ENCODE measurements at regions not wholly inside any gene's neighbourhood (a gene's known extent, or its start where the extent isn't known, plus 50 kb on each side); places are given as distances from the start of the nearest gene placed in this dataset.
"Not testable (repeated sequence)": the region's sequence is repeated elsewhere in the genome, so short reads cannot be mapped to it uniquely, and the experiment has no call there.

GRCh38 chr6:66605011-66605410 is 898.0 kb upstream of the EYS start:
- no peak for DNase-seq (ENCODE audit: low read depth)

- no peak for DNase-seq (ENCODE audit: low read depth)
These were observed 892.5 kb upstream of the EYS start for GRCh38 chr6:66599541-66599940.

GRCh38 chr6:66578362-66578761 is 871.3 kb upstream of the EYS start:
- DNase-seq (ENCODE audit: low read depth): no peak

GRCh38 chr6:66568271-66568670 is 861.2 kb upstream of the EYS start:
- DNase-seq (ENCODE audit: low read depth): no peak

- DNase-seq (ENCODE audit: low read depth): no peak
These were observed 854.5 kb upstream of the EYS start for GRCh38 chr6:66561479-66561878.

- DNase-seq (ENCODE audit: low read depth): no peak
These were observed 851.2 kb upstream of the EYS start for GRCh38 chr6:66558189-66558588.

GRCh38 chr6:66556936-66557335 is 849.9 kb upstream of the EYS start:
- no peak for DNase-seq (ENCODE audit: low read depth)

GRCh38 chr6:66555082-66555481 is 848.1 kb upstream of the EYS start:
- DNase-seq (ENCODE audit: low read depth): no peak

GRCh38 chr6:66553441-66553840 is 846.4 kb upstream of the EYS start:
- DNase-seq (ENCODE audit: low read depth): no peak

- DNase-seq (ENCODE audit: low read depth): no peak
These were observed 831.6 kb upstream of the EYS start for GRCh38 chr6:66538551-66539135.

- no peak for DNase-seq (ENCODE audit: low read depth)
These were observed 826.9 kb upstream of the EYS start for GRCh38 chr6:66533921-66534404.

- no peak for DNase-seq (ENCODE audit: low read depth)
These were observed 819.0 kb upstream of the EYS start for GRCh38 chr6:66526061-66526460.

- DNase-seq (ENCODE audit: low read depth): no peak
These were observed 815.8 kb upstream of the EYS start for GRCh38 chr6:66522864-66523263.

- DNase-seq (ENCODE audit: low read depth): no peak
These were observed 809.4 kb upstream of the EYS start for GRCh38 chr6:66516377-66516776.

GRCh38 chr6:66508433-66508832 is 801.4 kb upstream of the EYS start:
- peak; percentile 8 for DNase-seq (ENCODE audit: low read depth)

GRCh38 chr6:66499851-66500250 is 792.8 kb upstream of the EYS start:
- no peak for DNase-seq (ENCODE audit: low read depth)

GRCh38 chr6:66496659-66497058 is 789.6 kb upstream of the EYS start:
- DNase-seq (ENCODE audit: low read depth): no peak

- DNase-seq (ENCODE audit: low read depth): not testable (repeated sequence)
These were observed 787.6 kb upstream of the EYS start for GRCh38 chr6:66494643-66495042.

- DNase-seq (ENCODE audit: low read depth): no peak
These were observed 782.4 kb upstream of the EYS start for GRCh38 chr6:66489269-66489987.

- DNase-seq (ENCODE audit: low read depth): no peak
These were observed 774.2 kb upstream of the EYS start for GRCh38 chr6:66481216-66481615.

GRCh38 chr6:66478705-66479104 is 771.7 kb upstream of the EYS start:
- no peak for DNase-seq (ENCODE audit: low read depth)

GRCh38 chr6:66435321-66435720 is 728.3 kb upstream of the EYS start:
- DNase-seq (ENCODE audit: low read depth): no peak

GRCh38 chr6:66429210-66429609 is 722.2 kb upstream of the EYS start:
- DNase-seq (ENCODE audit: low read depth): peak; percentile 28

GRCh38 chr6:66423047-66423446 is 716.0 kb upstream of the EYS start:
- no peak for DNase-seq (ENCODE audit: low read depth)
